H1 (cell line): ENCODE measurements at regions not wholly inside any gene's neighbourhood (a gene's known extent, or its start where the extent isn't known, plus 50 kb on each side); places are given as distances from the start of the nearest gene placed in this dataset.

Source experiments
- ATF2 ChIP-seq: IDR thresholded peaks from 2 replicates; pipeline ENCODE4 v1.6.1; 2012; ENCODE audit warnings: low read length, inconsistent platforms
- CBX8 ChIP-seq: fragments of 300-800, 300-1000 bp; sonication (generic); IDR thresholded peaks from 2 replicates; pipeline ENCODE4 v1.7.1; 2016; ENCODE audit warnings: low read depth, low read length, borderline replicate concordance
- CEBPB ChIP-seq: IDR thresholded peaks from 2 replicates; pipeline ENCODE4 v1.6.1; 2012; ENCODE audit warnings: low read depth, low read length
- CHD2 ChIP-seq: IDR thresholded peaks from 2 replicates; pipeline ENCODE4 v1.6.1; 2012; ENCODE audit warnings: low read length, improper control_type of control experiment
- CREB1 ChIP-seq: IDR thresholded peaks from 2 replicates; pipeline ENCODE4 v1.6.1; 2012; ENCODE audit warnings: inconsistent platforms
- CTCF ChIP-seq, 3 experiments: IDR thresholded peaks; 1 replicate in 2 of 3; 2 replicates in 1 of 3; pipeline versions ENCODE4 v1.5.1 to v1.6.1; 2011; ENCODE audit warnings: low read length in 3 of 3, mild to moderate bottlenecking in 3 of 3, inconsistent platforms in 2 of 3, low read depth in 1 of 3, moderate library complexity in 1 of 3; ENCODE audit not compliant: insufficient read depth in 1 of 3; ENCODE audit errors: control extremely low read depth in 1 of 3
- HDAC6 ChIP-seq: IDR thresholded peaks from one replicate; pipeline ENCODE4 v1.7.1; 2012; ENCODE audit warnings: low read depth, mild to moderate bottlenecking, inconsistent platforms, low read length, moderate library complexity
- MAFK ChIP-seq: IDR thresholded peaks from 2 replicates; pipeline ENCODE4 v1.6.1; 2012; ENCODE audit warnings: low read depth, mild to moderate bottlenecking, improper control_type of control experiment, low read length
- MAX ChIP-seq: IDR thresholded peaks from 2 replicates; pipeline ENCODE4 v1.6.1; 2012; ENCODE audit warnings: inconsistent platforms
- POLR2A ChIP-seq, 2 experiments: IDR thresholded peaks; 1 replicate in 1 of 2; 2 replicates in 1 of 2; pipeline ENCODE4 v1.6.1; 2011; ENCODE audit warnings: low read depth in 2 of 2, low read length in 2 of 2, mild to moderate bottlenecking in 2 of 2; ENCODE audit errors: control extremely low read depth in 1 of 2
- RAD21 ChIP-seq, 2 experiments: IDR thresholded peaks in 1 of 2; conservative IDR thresholded peaks in 1 of 2; 2 replicates each; pipeline ENCODE4 v1.6.1; 2011; ENCODE audit warnings: low read depth in 2 of 2, low read length in 2 of 2, improper control_type of control experiment in 1 of 2, inconsistent platforms in 1 of 2, mild to moderate bottlenecking in 1 of 2, moderate library complexity in 1 of 2
- RXRA ChIP-seq: IDR thresholded peaks from 2 replicates; pipeline ENCODE4 v1.6.1; 2011; ENCODE audit warnings: low read depth, mild to moderate bottlenecking, low read length, moderate library complexity; ENCODE audit not compliant: insufficient read depth
- TAF1 ChIP-seq: IDR thresholded peaks from 2 replicates; pipeline ENCODE4 v1.6.1; 2011; ENCODE audit warnings: mild to moderate bottlenecking, low read depth, low read length

GRCh38 chr10:130430852-130431704 lies 294.9 kb downstream of the GLRX3 start:
- TF ChIP-seq MAFK (no peak), CTCF (IDR thresholded peaks at IDR 0.05; ENCODE audit: control extremely low read depth in 1 of 3, insufficient read depth in 1 of 3, low read depth in 1 of 3, low read length in 3 of 3) (no peak), RXRA (no peak), CREB1 (no peak), POLR2A (IDR thresholded peaks at IDR 0.05; ENCODE audit: control extremely low read depth in 1 of 2, low read depth in 2 of 2, low read length in 2 of 2) (no peak), MAX (no peak), RAD21 (IDR thresholded peaks at IDR 0.05 in 1 of 2, conservative IDR thresholded peaks at IDR 0.05 in 1 of 2; ENCODE audit: low read depth in 2 of 2, low read length in 2 of 2) (no peak), CHD2 (no peak), CBX8 (no peak), TAF1 (no peak), ATF2 (no peak), CEBPB (no peak), HDAC6 (no peak)
